ENCODE measurements at regions not wholly inside any gene's neighbourhood (a gene's known extent, or its start where the extent isn't known, plus 50 kb on each side); places are given as distances from the start of the nearest gene placed in this dataset.

- TF ChIP-seq EZH2phosphoT487 (IDR thresholded peaks at IDR 0.05; ENCODE audit: insufficient read depth, low read depth) (no peak), EZH2 (IDR thresholded peaks at IDR 0.05; ENCODE audit: insufficient read depth, poor library complexity, severe bottlenecking) (no peak)
Measured at GRCh38 chr9:32707326-32707725, 71.9 kb upstream of the TAF1L start.

Measured in GM23248 (cell line).